ENCODE measurements at regions not wholly inside any gene's neighbourhood (a gene's known extent, or its start where the extent isn't known, plus 50 kb on each side); places are given as distances from the start of the nearest gene placed in this dataset.

DNA sequence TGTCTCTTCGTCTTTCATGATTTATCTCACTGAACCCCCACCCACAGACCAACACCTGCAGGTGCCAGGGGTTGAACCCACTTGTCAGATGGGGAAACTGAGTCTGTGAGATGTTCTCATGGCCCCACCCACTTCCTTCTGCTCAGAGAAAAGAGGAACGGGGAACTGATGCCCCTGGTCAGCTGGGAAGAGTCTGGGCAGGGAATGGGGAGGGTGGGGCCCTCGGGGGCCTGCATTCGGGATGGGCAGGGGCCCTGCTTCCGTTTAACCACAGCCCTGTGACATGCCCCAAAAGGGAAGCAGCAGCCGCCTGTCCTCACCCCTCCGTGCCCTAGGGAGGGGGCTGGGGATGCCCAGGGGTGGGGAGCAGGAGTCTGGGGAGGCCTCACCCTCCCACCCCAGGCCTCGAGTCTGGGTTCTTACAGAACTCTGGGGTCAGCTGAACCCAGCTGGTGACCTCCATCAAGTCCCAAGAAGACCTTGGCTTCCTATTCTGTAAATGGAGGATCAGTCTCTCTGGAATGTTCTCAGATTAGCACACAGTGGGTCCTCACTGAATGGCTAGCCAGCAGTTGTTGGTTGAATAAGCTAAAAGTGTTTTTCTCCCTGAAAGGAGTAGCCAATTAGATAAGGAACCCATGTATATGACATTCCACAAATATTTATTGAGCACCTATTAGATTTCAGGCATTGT is 81.5 kb downstream of the CEBPB start:
- H3K4me2 ChIP-seq, result no peak overlapping the region; the same call in 1 of the 2 replicates
- no peak for TF ChIP-seq CTCF (conservative IDR thresholded peaks at IDR 0.05)
- no peaks in the 10 kb centered on the region for H3K9me3 ChIP-seq (ENCODE audit: insufficient read depth, low read depth)
- BruUV-seq (replicated peaks), result no TSS peak
- ChIA-PET CTCF (no interaction called here), POLR2A (ENCODE audit: unreplicated experiment) (no interaction called here)
- no peaks in the 10 kb centered on the region for H3K36me3 ChIP-seq (ENCODE audit: low read depth)
- H2AFZ ChIP-seq, result no peak overlapping the region
- no peaks in the 10 kb centered on the region for H3K27me3 ChIP-seq (ENCODE audit: insufficient read depth, low read depth)
- no peak overlapping the region for H3K4me3 ChIP-seq
- intact Hi-C loops (cut with micrococcal nuclease; ENCODE audit: unreplicated experiment), result no loop called here
- no peaks in the 10 kb centered on the region for H4K20me1 ChIP-seq (ENCODE audit: insufficient read depth)
- DNase-seq, result no peak
- peaks cover 30% of the 10 kb centered on the region for H3K4me1 ChIP-seq (replicated peaks; ENCODE audit: insufficient read depth)
- peaks cover 30% of the 10 kb centered on the region for H3F3A ChIP-seq (ENCODE audit: insufficient read depth, low read depth)
- no peaks in the 10 kb centered on the region for H3K79me2 ChIP-seq (ENCODE audit: low read depth)
- no peaks in the 10 kb centered on the region for H3K9me2 ChIP-seq (ENCODE audit: insufficient read depth)
- no peak overlapping the region for H3K27ac ChIP-seq

DNA sequence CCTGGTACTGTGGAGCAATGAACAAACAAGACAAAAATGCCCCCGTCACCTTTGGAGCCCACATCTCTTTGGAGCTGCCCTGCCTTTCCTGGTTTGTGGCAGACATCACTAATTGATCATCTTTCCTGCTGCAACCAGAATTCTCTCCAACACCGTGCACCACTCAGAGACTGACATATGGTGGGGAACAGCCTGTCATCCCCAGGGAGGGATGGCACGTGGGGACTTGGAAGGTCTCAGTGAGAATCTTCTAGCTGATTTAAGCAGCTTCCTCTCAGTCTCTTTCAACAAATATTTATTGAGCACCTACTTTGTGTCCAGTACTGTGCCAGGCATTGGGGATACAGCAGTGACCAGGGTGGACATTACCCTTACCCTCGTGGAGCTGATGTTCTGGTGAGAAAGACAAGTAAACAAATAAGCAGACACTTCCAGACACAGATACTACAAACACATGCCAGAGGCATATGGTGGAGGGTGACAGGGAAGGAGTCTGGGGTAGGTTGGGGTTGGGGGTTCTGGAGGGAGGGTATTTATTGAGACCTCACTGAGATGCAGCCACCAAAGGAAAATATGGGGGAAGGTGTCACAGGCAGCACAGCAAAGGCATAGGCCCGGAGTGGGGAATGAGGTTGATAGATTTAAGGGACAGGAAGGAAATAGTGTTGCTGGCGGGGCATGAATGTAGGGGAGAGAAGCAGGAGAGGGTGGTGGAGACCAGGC is 82.3 kb downstream of the CEBPB start:
- TF ChIP-seq CTCF (conservative IDR thresholded peaks at IDR 0.05) (no peak), EZH2 (IDR thresholded peaks at IDR 0.05; ENCODE audit: low read depth) (no peak)
- ChIA-PET CTCF (no interaction called here), POLR2A (ENCODE audit: unreplicated experiment) (no interaction called here)
- Histone ChIP-seq H3K9me2 (ENCODE audit: insufficient read depth) (no peaks in the 10 kb centered on the region), H3K36me3 (ENCODE audit: low read depth) (no peaks in the 10 kb centered on the region), H3K79me2 (ENCODE audit: low read depth) (no peaks in the 10 kb centered on the region), H3K27me3 (ENCODE audit: insufficient read depth, low read depth) (no peaks in the 10 kb centered on the region), H3F3A (ENCODE audit: insufficient read depth, low read depth) (peaks cover 25% of the 10 kb centered on the region; the same call in 1 of the 2 replicates), H3K27ac (no peak overlapping the region), H3K4me2 (no peak overlapping the region; the same call in 1 of the 2 replicates), H4K20me1 (ENCODE audit: insufficient read depth) (no peaks in the 10 kb centered on the region), H2AFZ (no peak overlapping the region), H3K4me1 (replicated peaks; ENCODE audit: insufficient read depth) (peaks cover 31% of the 10 kb centered on the region), H3K9me3 (ENCODE audit: insufficient read depth, low read depth) (no peaks in the 10 kb centered on the region), H3K4me3 (no peak overlapping the region)
- no peak for DNase-seq
- intact Hi-C loops (cut with micrococcal nuclease; ENCODE audit: unreplicated experiment), result no loop called here
- no TSS peak for BruUV-seq (replicated peaks)

DNA sequence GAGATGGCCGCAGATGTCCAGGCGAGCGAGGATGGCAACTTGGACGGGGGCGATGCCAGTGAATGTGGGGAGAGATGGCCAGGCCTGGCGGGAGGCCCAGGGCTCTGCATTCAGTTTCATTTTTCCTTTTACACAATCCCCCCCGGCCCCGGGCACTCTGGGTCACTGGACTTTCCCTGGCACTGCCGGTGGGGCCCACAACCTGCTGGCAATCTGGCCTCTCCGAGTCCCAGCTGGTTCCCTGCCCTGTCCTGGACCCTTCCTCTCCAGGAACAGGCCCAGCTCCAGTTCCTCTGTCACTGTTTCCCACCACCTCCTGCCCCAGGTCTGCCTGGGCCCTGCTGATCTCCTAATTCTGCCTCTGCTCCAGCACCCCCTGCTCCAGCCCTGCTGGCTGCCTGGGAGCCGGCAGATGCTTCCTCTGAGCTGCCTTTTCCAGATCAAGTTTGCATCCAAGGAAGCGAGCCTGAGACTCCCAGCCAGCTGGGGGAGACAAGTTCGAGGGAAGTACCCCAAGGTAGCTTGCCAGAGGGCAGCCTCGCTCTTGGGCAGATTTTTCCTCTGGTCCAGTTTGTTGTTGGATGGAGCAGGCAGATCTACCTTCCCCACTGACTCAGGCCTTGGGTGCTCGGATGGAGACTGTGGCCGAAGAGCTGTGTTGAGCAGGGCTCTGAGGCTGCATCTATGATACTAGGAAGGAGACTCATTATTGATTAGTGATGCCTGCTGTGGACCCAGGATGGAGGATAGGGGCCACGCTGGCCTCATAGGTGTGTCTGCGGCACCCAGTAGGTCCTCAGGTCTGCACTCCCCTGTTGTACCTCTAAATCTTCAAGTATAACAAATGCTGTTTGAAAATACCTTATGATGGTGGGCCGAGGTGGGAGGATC is 83.2 kb downstream of the CEBPB start:
- H3K27ac ChIP-seq, result no peak overlapping the region
- no peaks in the 10 kb centered on the region for H3K9me3 ChIP-seq (ENCODE audit: insufficient read depth, low read depth)
- H4K20me1 ChIP-seq (ENCODE audit: insufficient read depth), result no peaks in the 10 kb centered on the region
- H3K4me1 ChIP-seq (replicated peaks; ENCODE audit: insufficient read depth), result peaks cover 31% of the 10 kb centered on the region; the same call in 1 of the 2 replicates
- H3K79me2 ChIP-seq (ENCODE audit: low read depth), result no peaks in the 10 kb centered on the region
- H3K4me2 ChIP-seq, result no peak overlapping the region
- no peaks in the 10 kb centered on the region for H3K36me3 ChIP-seq (ENCODE audit: low read depth)
- peaks cover 21% of the 10 kb centered on the region; the same call in 1 of the 2 replicates for H3F3A ChIP-seq (ENCODE audit: insufficient read depth, low read depth)
- no peak for TF ChIP-seq CTCF (conservative IDR thresholded peaks at IDR 0.05)
- no peak for TF ChIP-seq EZH2 (IDR thresholded peaks at IDR 0.05; ENCODE audit: low read depth)
- ChIA-PET CTCF (no interaction called here), POLR2A (ENCODE audit: unreplicated experiment) (interaction anchor here (0.6 kb wide), 1 partner anchor 57 kb away, joined by 4 read pairs; no protein-coding TSS in a partner anchor)
- intact Hi-C loops (cut with micrococcal nuclease; ENCODE audit: unreplicated experiment), result no loop called here
- no peak for DNase-seq
- H3K9me2 ChIP-seq (ENCODE audit: insufficient read depth), result no peaks in the 10 kb centered on the region
- H3K27me3 ChIP-seq (ENCODE audit: insufficient read depth, low read depth), result no peaks in the 10 kb centered on the region
- H3K4me3 ChIP-seq, result no peak overlapping the region
- BruUV-seq (replicated peaks), result no TSS peak
- no peak overlapping the region for H2AFZ ChIP-seq

All from PC-9 (cell line).